Naive thymus-derived CD4-positive, alpha-beta T cell (primary cell): ENCODE measurements at regions not wholly inside any gene's neighbourhood (a gene's known extent, or its start where the extent isn't known, plus 50 kb on each side); places are given as distances from the start of the nearest gene placed in this dataset.

Experiments
- ATAC-seq: fragments of 150-1000 bp; cut with Tn5 transposase; 2 replicates; pipeline ENCODE4 v1.10.0; 2021; ENCODE audit warnings: mild to moderate bottlenecking, moderate library complexity
- CTCF ChIA-PET: fragments of 350-600 bp; sonication (Branson Sonifier 250); formaldehyde crosslinking; loops from one replicate; lab custom pipeline; 2021; ENCODE audit warnings: antibody characterized with exemption; lab: Charles Lee
- POLR2A ChIA-PET: fragments of 350-600 bp; sonication (Branson Sonifier 250); formaldehyde crosslinking; loops from one replicate; lab custom pipeline; 2021; ENCODE audit warnings: antibody characterized with exemption, inconsistent platforms; lab: Charles Lee
- DNase-seq, 9 donors: peaks; one replicate each; pipeline versions ENCODE4 v3.0.0 to v3.0.0-alpha.2; 2020 to 2022; ENCODE audit warnings: mixed read lengths in 1 of 9
- H3K27ac ChIP-seq: one replicate; pipeline ENCODE4 v1.7.0; 2013; ENCODE audit warnings: mild to moderate bottlenecking, low read depth, low read length, moderate library complexity
- H3K27me3 ChIP-seq, 2 donors: one replicate each; pipeline ENCODE4 v1.7.0; 2013; ENCODE audit warnings: low read length in 2 of 2, mild to moderate bottlenecking in 2 of 2, moderate library complexity in 2 of 2; ENCODE audit not compliant: control insufficient read depth in 2 of 2, insufficient read depth in 2 of 2
- H3K36me3 ChIP-seq, 3 experiments: 1 replicate in 2 of 3; 2 replicates in 1 of 3; pipeline ENCODE4 v1.7.0; 2013; ENCODE audit warnings: low read length in 3 of 3, mild to moderate bottlenecking in 3 of 3, moderate library complexity in 1 of 3; ENCODE audit not compliant: insufficient read depth in 3 of 3, control insufficient read depth in 2 of 3
- H3K4me1 ChIP-seq, 2 donors: one replicate each; pipeline ENCODE4 v1.7.0; 2013; ENCODE audit warnings: low read length in 2 of 2, mild to moderate bottlenecking in 2 of 2, moderate library complexity in 1 of 2; ENCODE audit not compliant: control insufficient read depth in 2 of 2, insufficient read depth in 2 of 2
- H3K4me3 ChIP-seq: 2 replicates; pipeline ENCODE4 v1.7.0; 2013; ENCODE audit warnings: mild to moderate bottlenecking, low read length
- H3K9me3 ChIP-seq, 3 experiments: 1 replicate in 2 of 3; 2 replicates in 1 of 3; pipeline ENCODE4 v1.7.0; 2013; ENCODE audit warnings: low read length in 3 of 3; ENCODE audit not compliant: control insufficient read depth in 2 of 3
- H3K27ac Mint-ChIP-seq, 9 donors: one replicate each; pipeline ENCODE4 v1.8.0; 2020 to 2022; ENCODE audit warnings: mixed read lengths in 9 of 9, mild to moderate bottlenecking in 8 of 9, moderate library complexity in 5 of 9, inconsistent platforms in 2 of 9
- H3K27me3 Mint-ChIP-seq, 5 donors: one replicate each; pipeline ENCODE4 v1.8.0; 2021 to 2022; ENCODE audit warnings: mixed read lengths in 5 of 5, mild to moderate bottlenecking in 1 of 5
- H3K36me3 Mint-ChIP-seq, 5 donors: one replicate each; pipeline ENCODE4 v1.8.0; 2020 to 2022; ENCODE audit warnings: mixed read lengths in 5 of 5, mild to moderate bottlenecking in 3 of 5, inconsistent platforms in 1 of 5
- H3K4me1 Mint-ChIP-seq, 7 donors: one replicate each; pipeline ENCODE4 v1.8.0; 2020 to 2022; ENCODE audit warnings: mixed read lengths in 7 of 7, mild to moderate bottlenecking in 3 of 7, inconsistent platforms in 1 of 7
- H3K4me3 Mint-ChIP-seq, 10 donors: one replicate each; pipeline ENCODE4 v1.8.0; 2020 to 2022; ENCODE audit warnings: mild to moderate bottlenecking in 10 of 10, mixed read lengths in 10 of 10, moderate library complexity in 6 of 10, inconsistent platforms in 2 of 10
- H3K9me3 Mint-ChIP-seq, 11 donors: one replicate each; pipeline ENCODE4 v1.8.0; 2020 to 2022; ENCODE audit warnings: mixed read lengths in 11 of 11, mild to moderate bottlenecking in 4 of 11, inconsistent platforms in 1 of 11, moderate library complexity in 1 of 11
- intact Hi-C, 2 donors: fragments of 100-400 bp; cut with micrococcal nuclease; formaldehyde crosslinking; loops; one replicate each; pipeline ENCODE4 v1.15.1; 2023

GRCh38 chr1:193463326-193463932, 277.0 kb upstream of the B3GALT2 start:
- Histone ChIP-seq H3K4me1 (peaks cover 12 to 20% of the 10 kb centered on the region in 2 donors), H3K9me3 (no peaks in the 10 kb centered on the region), H3K4me3 (no peak overlapping the region), H3K27me3 (no peaks in the 10 kb centered on the region), H3K36me3 (no peaks in the 10 kb centered on the region), H3K27ac (no peak overlapping the region)
- ChIA-PET POLR2A (interaction anchor here (0.9 to 2.5 kb wide), 4 partner anchors 9 to 43 kb away, joined by 3 to 8 read pairs (median 5); no protein-coding TSS in a partner anchor), CTCF (interaction anchor here (1.1 kb wide), 1 partner anchor 77 kb away, joined by 3 read pairs; no protein-coding TSS in a partner anchor)
- H3K36me3 Mint-ChIP-seq: peaks cover 0 to 24% (median 0%) of the 10 kb centered on the region in 5 donors
- intact Hi-C loops: loop anchor here (2.0 kb wide), 3 partner anchors 15 to 77 kb away; no protein-coding TSS in a partner anchor
- peak overlapping the region in 7 of 10 donors; percentile 43 to 82 (median 72) for H3K4me3 Mint-ChIP-seq
- H3K27me3 Mint-ChIP-seq: no peaks in the 10 kb centered on the region
- H3K4me1 Mint-ChIP-seq: peaks cover 18 to 44% (median 35%) of the 10 kb centered on the region in 7 donors
- no peak for DNase-seq
- ATAC-seq: no peak
- peaks cover 0 to 9% (median 0%) of the 10 kb centered on the region in 11 donors for H3K9me3 Mint-ChIP-seq
- peak overlapping the region in 7 of 9 donors; percentile 25 to 87 (median 65) for H3K27ac Mint-ChIP-seq

GRCh38 chr1:193462629-193463320, 276.4 kb upstream of the B3GALT2 start:
- Mint-ChIP-seq H3K4me3 (peak overlapping the region; percentile 3 to 82 (median 72)), H3K36me3 (peaks cover 0 to 21% (median 0%) of the 10 kb centered on the region in 5 donors), H3K27me3 (no peaks in the 10 kb centered on the region), H3K27ac (peak overlapping the region; percentile 28 to 87 (median 65)), H3K9me3 (peaks cover 0 to 6% (median 0%) of the 10 kb centered on the region in 11 donors), H3K4me1 (peaks cover 18 to 41% (median 35%) of the 10 kb centered on the region in 7 donors)
- ATAC-seq (peak; percentile 72), DNase-seq (peak in 3 of 9 donors; percentile 3 to 33 (median 20))
- peaks cover 12 to 20% of the 10 kb centered on the region in 2 donors for H3K4me1 ChIP-seq
- intact Hi-C loops: loop anchor here (1.0 to 2.0 kb wide), 5 partner anchors 9 to 78 kb away; no protein-coding TSS in a partner anchor
- H3K27ac ChIP-seq: no peak overlapping the region
- H3K36me3 ChIP-seq: no peaks in the 10 kb centered on the region
- peak overlapping the region; percentile 19 for H3K4me3 ChIP-seq
- no peaks in the 10 kb centered on the region for H3K27me3 ChIP-seq
- no peaks in the 10 kb centered on the region for H3K9me3 ChIP-seq
- CTCF ChIA-PET: interaction anchor here (1.1 kb wide), 1 partner anchor 77 kb away, joined by 3 read pairs; no protein-coding TSS in a partner anchor
- POLR2A ChIA-PET: interaction anchor here (0.9 to 2.5 kb wide), 6 partner anchors 10 to 53 kb away, joined by 3 to 8 read pairs (median 4); no protein-coding TSS in a partner anchor

- H3K4me3 ChIP-seq: no peak overlapping the region
- CTCF ChIA-PET: no interaction called here
- POLR2A ChIA-PET: interaction anchor here (0.7 to 2.5 kb wide), 4 partner anchors 9 to 23 kb away, joined by 3 to 11 read pairs (median 5); no protein-coding TSS in a partner anchor
- H3K36me3 ChIP-seq: no peaks in the 10 kb centered on the region
- peaks cover 0 to 18% (median 0%) of the 10 kb centered on the region in 5 donors for H3K36me3 Mint-ChIP-seq
- peak overlapping the region in 1 of 9 donors; percentile 35 for H3K27ac Mint-ChIP-seq
- H3K27ac ChIP-seq: no peak overlapping the region
- H3K9me3 Mint-ChIP-seq: peaks cover 0 to 6% (median 0%) of the 10 kb centered on the region in 11 donors
- H3K27me3 Mint-ChIP-seq: no peaks in the 10 kb centered on the region
- H3K4me3 Mint-ChIP-seq: no peak overlapping the region
- H3K4me1 Mint-ChIP-seq: peaks cover 18 to 34% (median 28%) of the 10 kb centered on the region in 7 donors
- ATAC-seq (peak; percentile 34), DNase-seq (no peak)
- no peaks in the 10 kb centered on the region for H3K9me3 ChIP-seq
- H3K4me1 ChIP-seq: peaks cover 12 to 15% of the 10 kb centered on the region in 2 donors
- no peaks in the 10 kb centered on the region for H3K27me3 ChIP-seq
- intact Hi-C loops: loop anchor here in 1 of 2 donors (2.0 to 10.0 kb wide), 2 partner anchors 40 to 296 kb away; no protein-coding TSS in a partner anchor
Observed at GRCh38 chr1:193458628-193459027, 272.2 kb upstream of the B3GALT2 start.

GRCh38 chr1:193457676-193458075, 271.3 kb upstream of the B3GALT2 start:
- DNase-seq: no peak
- CTCF ChIA-PET: interaction anchor here (0.7 kb wide), 1 partner anchor 614 kb away, joined by 3 read pairs; no protein-coding TSS in a partner anchor
- Histone ChIP-seq H3K27me3 (no peaks in the 10 kb centered on the region), H3K27ac (no peak overlapping the region), H3K4me3 (no peak overlapping the region), H3K9me3 (no peaks in the 10 kb centered on the region), H3K4me1 (peaks cover 12 to 15% of the 10 kb centered on the region in 2 donors), H3K36me3 (no peaks in the 10 kb centered on the region)
- peaks cover 0 to 6% (median 0%) of the 10 kb centered on the region in 11 donors for H3K9me3 Mint-ChIP-seq
- POLR2A ChIA-PET: interaction anchor here (0.6 to 2.5 kb wide), 4 partner anchors 8 to 86 kb away, joined by 3 to 11 read pairs (median 5); no protein-coding TSS in a partner anchor
- ATAC-seq: no peak
- peaks cover 0 to 18% (median 0%) of the 10 kb centered on the region in 5 donors for H3K36me3 Mint-ChIP-seq
- H3K4me1 Mint-ChIP-seq: peaks cover 13 to 25% (median 18%) of the 10 kb centered on the region in 7 donors
- intact Hi-C loops: loop anchor here in 1 of 2 donors (2.0 to 10.0 kb wide), 2 partner anchors 39 to 297 kb away; no protein-coding TSS in a partner anchor
- H3K4me3 Mint-ChIP-seq: no peak overlapping the region
- H3K27ac Mint-ChIP-seq: no peak overlapping the region
- H3K27me3 Mint-ChIP-seq: no peaks in the 10 kb centered on the region

- Histone ChIP-seq H3K9me3 (no peaks in the 10 kb centered on the region), H3K36me3 (no peaks in the 10 kb centered on the region), H3K4me1 (peaks cover 6 to 15% of the 10 kb centered on the region in 2 donors), H3K27me3 (no peaks in the 10 kb centered on the region), H3K27ac (no peak overlapping the region), H3K4me3 (no peak overlapping the region)
- Mint-ChIP-seq H3K36me3 (peaks cover 0 to 20% (median 0%) of the 10 kb centered on the region in 5 donors), H3K27me3 (no peaks in the 10 kb centered on the region), H3K4me3 (no peak overlapping the region), H3K4me1 (peaks cover 11 to 23% (median 12%) of the 10 kb centered on the region in 7 donors), H3K9me3 (peaks cover 0 to 6% (median 0%) of the 10 kb centered on the region in 11 donors), H3K27ac (no peak overlapping the region)
- no peak for ATAC-seq
- no peak for DNase-seq
- ChIA-PET POLR2A (interaction anchor here (0.6 kb wide), 1 partner anchor 16 kb away, joined by 7 read pairs; no protein-coding TSS in a partner anchor), CTCF (interaction anchor here (0.7 kb wide), 1 partner anchor 615 kb away, joined by 3 read pairs; no protein-coding TSS in a partner anchor)
- intact Hi-C loops: loop anchor here in 1 of 2 donors (10.0 kb wide), 1 partner anchor 298 kb away; no protein-coding TSS in a partner anchor
Observed at GRCh38 chr1:193456811-193457280, 270.4 kb upstream of the B3GALT2 start.

- Mint-ChIP-seq H3K36me3 (peaks cover 0 to 15% (median 0%) of the 10 kb centered on the region in 5 donors), H3K27me3 (no peaks in the 10 kb centered on the region), H3K4me1 (peaks cover 8 to 20% (median 15%) of the 10 kb centered on the region in 7 donors), H3K4me3 (no peak overlapping the region), H3K27ac (peak overlapping the region in 1 of 9 donors; percentile 3), H3K9me3 (peaks cover 0 to 5% (median 0%) of the 10 kb centered on the region in 11 donors)
- ChIA-PET CTCF (no interaction called here), POLR2A (interaction anchor here (0.7 to 1.1 kb wide), 2 partner anchors 9 to 24 kb away, joined by 3 to 4 read pairs; no protein-coding TSS in a partner anchor)
- ATAC-seq: no peak
- DNase-seq: no peak
- Histone ChIP-seq H3K27ac (no peak overlapping the region), H3K27me3 (no peaks in the 10 kb centered on the region), H3K36me3 (no peaks in the 10 kb centered on the region), H3K4me3 (no peak overlapping the region), H3K9me3 (no peaks in the 10 kb centered on the region), H3K4me1 (peaks cover 0 to 7% of the 10 kb centered on the region in 2 donors)
- intact Hi-C loops: loop anchor here in 1 of 2 donors (1.0 to 10.0 kb wide), 2 partner anchors 303 to 844 kb away; no protein-coding TSS in a partner anchor
Observed at GRCh38 chr1:193451606-193452005, 265.2 kb upstream of the B3GALT2 start.
